GM12864 (cell line): ENCODE measurements at regions not wholly inside any gene's neighbourhood (a gene's known extent, or its start where the extent isn't known, plus 50 kb on each side); places are given as distances from the start of the nearest gene placed in this dataset.

Source experiments
- DNase-seq: peaks from one replicate; pipeline ENCODE4 v3.0.0-alpha.2; 2011; ENCODE audit warnings: low read depth
- H3K4me3 ChIP-seq: 2 replicates; pipeline ENCODE4 v1.5.1; 2011; ENCODE audit warnings: mild to moderate bottlenecking, low read depth, low read length, control low read depth
- CTCF ChIP-seq: IDR thresholded peaks from 2 replicates; pipeline ENCODE4 v1.5.1; 2011; ENCODE audit warnings: low read depth, mild to moderate bottlenecking, moderate library complexity, low read length, control low read depth, inconsistent platforms; ENCODE audit errors: missing control alignments

- no peak for DNase-seq
Measured at GRCh38 chr5:39822020-39822419, 397.2 kb upstream of the DAB2 start.

GRCh38 chr5:39816866-39817265 lies 392.1 kb upstream of the DAB2 start:
- no peak for TF ChIP-seq CTCF
- H3K4me3 ChIP-seq: no peak overlapping the region
- DNase-seq: no peak

More at GRCh38 chr5:39822020-39822419, 397.2 kb upstream of the DAB2 start:
- no peak for TF ChIP-seq CTCF
- H3K4me3 ChIP-seq: no peak overlapping the region

- no peak overlapping the region for H3K4me3 ChIP-seq
- no peak for TF ChIP-seq CTCF
- DNase-seq: no peak
Measured at GRCh38 chr5:39816156-39816845, 391.5 kb upstream of the DAB2 start.

- TF ChIP-seq CTCF: no peak
- DNase-seq: no peak
- H3K4me3 ChIP-seq: no peak overlapping the region
Measured at GRCh38 chr5:39815711-39816110, 390.9 kb upstream of the DAB2 start.

GRCh38 chr5:39811381-39811780 lies 386.6 kb upstream of the DAB2 start:
- no peak overlapping the region for H3K4me3 ChIP-seq
- no peak for TF ChIP-seq CTCF
- no peak for DNase-seq

- DNase-seq: no peak
- no peak for TF ChIP-seq CTCF
- no peak overlapping the region for H3K4me3 ChIP-seq
Measured at GRCh38 chr5:39808656-39809055, 383.9 kb upstream of the DAB2 start.

- no peak for TF ChIP-seq CTCF
- H3K4me3 ChIP-seq: no peak overlapping the region
- DNase-seq: no peak
Measured at GRCh38 chr5:39801306-39801705, 376.5 kb upstream of the DAB2 start.
